Activated CD4-positive, alpha-beta T cell treated with anti-CD3 and anti-CD28 coated beads, Interleukin-2, amount 50 U/mL, for 24 hours (primary cell): ENCODE measurements at regions not wholly inside any gene's neighbourhood (a gene's known extent, or its start where the extent isn't known, plus 50 kb on each side); places are given as distances from the start of the nearest gene placed in this dataset.
"Not testable (repeated sequence)": the region's sequence is repeated elsewhere in the genome, so short reads cannot be mapped to it uniquely, and the experiment has no call there.

Source experiments
- DNase-seq, 2 donors: peaks; one replicate each; pipeline ENCODE4 v3.0.0-alpha.2; 2020; ENCODE audit warnings: low read depth in 1 of 2, low spot score in 1 of 2

DNA sequence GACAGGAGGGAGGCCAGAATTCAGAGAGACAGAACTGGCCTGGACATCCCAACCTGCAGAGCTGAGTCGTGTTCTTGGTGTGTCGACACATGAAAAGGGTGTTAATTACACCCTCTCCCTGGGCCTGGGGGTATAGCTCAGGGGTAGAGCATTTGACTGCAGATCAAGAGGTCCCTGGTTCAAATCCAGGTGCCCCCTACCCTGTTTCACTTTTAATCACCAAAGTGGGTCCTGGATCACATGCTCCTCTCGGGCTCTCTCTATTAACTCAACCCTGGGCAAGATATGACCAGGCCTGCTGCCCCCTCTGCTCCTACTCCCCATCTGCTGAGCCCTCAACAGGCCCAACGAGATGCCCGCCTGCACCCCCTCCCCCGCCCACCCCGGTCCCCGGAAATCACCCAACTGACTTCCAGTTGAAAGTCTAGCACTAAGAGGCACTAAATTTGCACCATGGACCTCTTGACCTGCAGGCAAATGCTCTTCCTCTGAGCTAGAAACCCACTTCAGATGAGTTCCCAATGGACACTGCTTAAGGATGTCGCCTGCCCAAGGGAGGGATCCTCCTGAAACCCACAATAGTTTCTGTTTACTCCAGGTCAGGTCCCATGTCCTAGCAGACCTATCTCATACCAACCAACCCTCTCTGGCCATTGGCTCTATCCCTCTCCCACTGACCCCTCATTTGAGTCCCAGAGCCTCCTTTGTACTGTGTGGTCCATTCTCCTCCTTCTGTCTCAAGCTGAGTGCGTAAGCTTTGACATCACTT lies 137.6 kb downstream of the ZNF467 start:
- DNase-seq: no peak

DNA sequence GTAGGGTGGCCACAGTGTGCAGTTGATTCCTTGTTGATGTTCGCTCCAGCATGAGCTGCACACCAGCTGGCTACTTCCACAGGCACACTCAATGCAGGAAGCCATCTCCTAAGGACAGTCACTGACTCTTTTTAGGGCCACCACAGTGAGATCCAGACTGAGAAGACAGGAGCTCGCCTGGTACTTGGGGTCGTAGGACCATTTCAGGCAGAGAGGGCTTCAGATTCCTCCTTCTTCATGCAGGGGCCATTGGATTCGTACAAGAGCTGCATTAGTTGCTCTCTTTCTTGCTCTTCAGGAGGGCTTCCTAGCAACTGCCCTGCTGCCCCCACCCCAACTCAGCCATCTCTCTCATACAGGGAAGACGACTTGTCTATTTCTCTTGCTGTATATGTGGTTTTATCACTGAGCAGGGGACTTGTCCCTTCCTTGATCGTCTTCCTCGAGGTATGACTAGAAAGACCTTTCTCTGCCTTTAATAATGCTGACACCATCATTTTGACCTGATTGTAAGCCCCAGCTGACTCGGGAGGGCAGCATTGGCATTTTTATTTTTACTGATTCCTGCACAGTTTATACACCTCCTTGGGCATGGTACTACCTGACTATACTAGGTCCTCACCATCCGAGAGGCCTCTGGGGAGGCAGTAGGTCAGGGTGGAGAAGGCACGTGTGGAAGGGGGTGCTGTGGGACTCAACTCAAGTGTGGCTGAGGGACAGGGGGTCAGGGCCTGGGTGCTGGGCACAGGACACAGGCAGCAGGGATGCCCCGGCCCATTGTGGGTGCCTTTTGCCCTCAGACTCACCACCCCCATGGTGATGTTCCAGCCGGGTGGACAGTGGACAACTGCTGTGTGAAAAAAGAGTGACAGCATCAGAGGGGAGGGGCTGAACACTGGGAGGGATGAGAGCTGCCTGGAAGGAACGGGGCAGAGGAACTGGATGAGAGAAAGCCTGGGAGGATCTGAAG lies 136.7 kb upstream of the ZNF746 start:
- no peak for DNase-seq

DNA sequence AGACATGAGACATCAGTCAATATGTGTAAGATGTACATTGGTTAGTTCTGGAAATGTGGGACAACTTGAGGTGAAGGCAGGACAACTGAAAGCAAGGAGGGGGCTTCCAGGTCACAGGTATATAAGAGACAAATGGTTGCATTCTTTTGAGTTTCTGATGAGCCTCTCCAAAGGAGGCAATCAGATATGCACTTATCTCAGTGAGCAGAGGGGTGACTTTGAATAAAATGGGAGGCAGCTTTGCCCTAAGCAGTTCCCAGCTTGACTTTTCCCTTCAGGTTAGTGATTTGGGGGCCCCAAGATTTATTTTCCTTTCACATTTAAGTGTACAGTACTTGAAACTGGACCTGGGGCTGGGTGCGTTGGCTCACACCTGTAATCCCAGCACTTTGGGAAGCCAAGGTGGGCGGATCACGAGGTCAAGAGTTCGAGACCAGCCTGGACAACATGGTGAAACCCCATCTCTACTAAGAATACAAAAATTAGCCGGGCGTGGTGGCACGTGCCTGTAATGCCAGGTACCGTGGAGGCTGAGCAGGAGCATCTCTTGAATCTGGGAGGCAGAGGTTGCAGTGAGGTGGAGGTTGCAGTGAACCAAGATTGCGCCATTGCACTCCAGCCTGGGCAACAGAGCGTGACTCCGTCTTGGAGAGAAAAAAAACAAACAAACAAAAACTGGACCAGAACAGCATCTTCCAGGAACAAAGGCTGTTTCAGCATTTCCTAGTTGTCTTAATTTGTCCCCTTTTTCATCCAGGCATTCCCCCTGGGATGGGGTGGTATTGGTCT lies 130.9 kb upstream of the ZNF746 start:
- not testable (repeated sequence) for DNase-seq

DNA sequence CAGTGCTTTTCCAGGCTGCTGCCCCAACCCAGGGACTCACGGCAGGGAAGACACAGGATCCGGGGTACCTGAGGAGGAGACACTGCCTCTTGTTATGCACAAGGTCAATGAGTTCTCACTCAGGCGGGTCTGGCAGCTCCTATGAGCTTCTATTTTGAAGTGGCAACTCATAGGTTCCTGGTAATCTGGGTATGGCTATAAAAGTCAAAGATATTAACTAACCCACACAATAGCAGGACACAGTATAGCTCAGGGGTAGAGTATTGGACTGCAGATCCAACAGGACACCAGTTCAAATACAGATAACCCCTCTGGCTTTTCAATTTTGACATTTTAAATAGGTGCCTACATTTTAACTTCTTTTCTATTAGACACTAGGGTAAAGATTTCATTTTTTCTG lies 130.3 kb upstream of the ZNF746 start:
- DNase-seq: no peak

DNA sequence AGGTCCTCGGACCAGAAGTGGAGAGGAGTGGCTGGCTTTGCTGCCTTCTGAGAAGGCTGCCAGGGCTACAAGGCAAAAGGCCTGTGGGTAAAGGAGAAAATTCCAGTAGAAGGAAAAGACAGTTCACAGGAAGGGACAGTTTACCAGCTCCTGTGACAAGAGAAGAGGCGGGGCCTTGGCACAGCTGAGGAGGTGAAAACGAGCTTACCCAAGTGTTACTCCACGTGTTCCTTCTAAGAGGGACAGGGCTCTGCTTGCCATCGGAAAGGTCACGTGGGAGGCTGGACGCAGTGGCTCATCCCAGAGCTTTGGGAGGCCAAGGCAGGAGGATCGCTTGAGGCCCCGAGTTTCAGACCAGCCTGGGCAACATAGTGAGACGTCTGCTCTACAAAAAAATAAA lies 129.4 kb upstream of the ZNF746 start:
- DNase-seq: no peak

DNA sequence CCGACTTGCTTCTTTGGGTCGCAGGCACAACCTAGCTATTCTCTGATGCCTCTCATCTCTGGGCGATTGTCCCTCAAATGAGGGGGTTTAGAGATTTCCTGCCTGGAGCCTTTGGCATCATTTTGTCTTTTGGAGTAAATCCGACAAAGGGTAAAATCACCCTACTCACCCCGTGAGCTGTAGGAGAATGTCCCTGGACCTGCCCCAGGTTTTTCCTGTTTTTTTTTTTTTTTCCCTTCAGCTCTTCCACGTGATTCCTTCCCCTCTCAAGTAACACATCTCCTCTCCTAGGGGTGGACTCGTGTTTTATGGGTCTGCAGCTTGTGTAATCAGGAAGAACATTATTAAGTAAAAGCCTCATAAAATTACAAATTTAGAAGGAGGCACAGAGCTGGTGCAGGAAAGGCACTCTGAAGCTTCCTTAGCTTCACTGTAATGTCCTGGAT lies 128.4 kb upstream of the ZNF746 start:
- no peak for DNase-seq

DNA sequence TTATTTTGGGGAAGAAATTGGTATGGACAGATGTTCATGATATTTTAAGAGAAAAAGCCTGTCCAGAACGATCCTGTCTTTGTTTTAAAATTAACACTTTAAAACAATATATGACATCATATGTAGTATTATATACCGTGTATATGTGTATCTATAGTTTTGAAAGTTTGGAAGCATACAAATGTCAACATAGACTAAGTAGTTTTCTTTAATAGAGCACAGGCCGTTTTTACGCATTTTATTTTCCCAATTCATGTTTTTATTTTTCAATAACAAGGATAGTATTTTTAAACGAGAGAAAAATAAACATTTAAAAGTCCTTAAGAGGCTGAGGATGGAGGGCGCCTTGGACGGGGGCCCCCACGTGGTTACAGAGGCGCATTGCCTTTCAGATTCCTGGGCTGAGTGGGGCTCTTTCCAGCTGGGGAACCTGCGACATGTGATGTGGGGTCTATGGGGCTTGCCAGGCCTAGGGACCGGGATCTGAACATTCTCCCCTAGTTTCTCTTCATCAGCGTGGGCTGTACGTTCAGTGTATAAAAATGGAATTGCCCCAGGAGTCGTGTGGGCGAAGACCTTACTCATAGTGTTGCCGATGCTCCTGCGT lies 127.8 kb upstream of the ZNF746 start:
- peak; percentile 24 to 51 for DNase-seq

DNA sequence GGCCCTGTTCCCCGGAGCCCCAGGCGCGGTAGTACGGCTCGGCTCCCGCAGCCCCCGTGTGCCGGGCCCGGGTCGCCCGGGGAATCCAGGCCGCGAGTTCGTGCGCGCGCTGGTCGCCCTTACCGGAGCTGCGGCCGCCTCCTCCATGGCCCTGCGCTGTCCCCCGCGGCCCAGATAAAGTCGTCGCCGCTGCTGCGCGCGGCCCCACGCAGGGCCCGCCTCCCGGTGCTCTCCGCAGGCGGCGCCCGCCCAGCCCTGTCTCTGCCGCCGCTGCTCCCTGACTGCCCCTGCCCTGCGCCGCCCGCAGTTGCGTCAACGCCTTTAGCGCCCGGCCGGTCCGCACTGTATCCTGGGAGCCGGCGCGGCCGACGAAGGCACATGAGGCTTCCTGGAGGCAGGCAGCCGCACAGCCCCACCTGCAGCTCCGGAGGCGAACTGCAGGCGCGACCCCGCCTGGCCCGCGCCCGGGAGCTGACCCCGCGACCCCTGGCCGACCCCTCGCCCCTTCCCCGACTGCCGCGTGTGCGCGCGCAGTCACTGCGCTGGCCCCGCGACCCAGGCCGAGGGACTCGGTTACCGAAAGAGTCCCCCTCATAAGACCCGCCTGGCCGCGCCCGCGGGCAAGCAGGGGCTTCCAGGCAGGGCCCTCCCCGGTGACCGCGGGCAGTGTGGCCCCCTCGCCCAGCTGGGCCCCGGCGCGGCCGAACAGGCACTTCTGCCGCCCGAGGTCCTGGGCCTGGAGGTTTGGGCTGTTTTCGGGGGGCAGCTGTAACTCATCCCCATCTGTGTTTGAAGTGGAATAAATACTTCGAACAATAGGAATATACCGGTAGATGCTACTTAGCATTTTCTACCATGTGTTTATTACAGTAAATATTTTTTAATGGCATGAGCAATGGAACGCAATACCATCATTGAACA lies 127.1 kb upstream of the ZNF746 start:
- DNase-seq: peak; percentile 77 to 87

DNA sequence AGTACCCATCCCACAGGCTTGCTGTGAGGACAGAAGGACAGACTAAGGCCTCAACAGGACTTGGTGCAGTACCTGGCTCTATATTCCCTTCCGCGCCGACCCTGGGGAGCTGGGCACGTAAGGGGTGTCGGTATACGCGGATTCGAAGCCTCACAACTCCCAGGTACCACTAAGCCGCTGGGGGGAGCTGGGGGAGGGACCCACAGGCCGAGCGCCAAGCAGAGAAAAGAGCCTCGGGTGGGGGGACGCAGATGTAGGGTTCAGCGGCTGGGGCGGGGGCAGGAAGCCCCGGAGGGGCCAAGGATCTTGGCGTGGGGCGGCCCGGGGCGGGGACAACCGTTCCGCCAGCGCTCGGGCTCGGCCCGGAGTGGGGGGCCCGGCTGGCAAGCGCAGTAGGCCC lies 126.4 kb upstream of the ZNF746 start:
- DNase-seq: peak in 1 of 2 donors; percentile 15

DNA sequence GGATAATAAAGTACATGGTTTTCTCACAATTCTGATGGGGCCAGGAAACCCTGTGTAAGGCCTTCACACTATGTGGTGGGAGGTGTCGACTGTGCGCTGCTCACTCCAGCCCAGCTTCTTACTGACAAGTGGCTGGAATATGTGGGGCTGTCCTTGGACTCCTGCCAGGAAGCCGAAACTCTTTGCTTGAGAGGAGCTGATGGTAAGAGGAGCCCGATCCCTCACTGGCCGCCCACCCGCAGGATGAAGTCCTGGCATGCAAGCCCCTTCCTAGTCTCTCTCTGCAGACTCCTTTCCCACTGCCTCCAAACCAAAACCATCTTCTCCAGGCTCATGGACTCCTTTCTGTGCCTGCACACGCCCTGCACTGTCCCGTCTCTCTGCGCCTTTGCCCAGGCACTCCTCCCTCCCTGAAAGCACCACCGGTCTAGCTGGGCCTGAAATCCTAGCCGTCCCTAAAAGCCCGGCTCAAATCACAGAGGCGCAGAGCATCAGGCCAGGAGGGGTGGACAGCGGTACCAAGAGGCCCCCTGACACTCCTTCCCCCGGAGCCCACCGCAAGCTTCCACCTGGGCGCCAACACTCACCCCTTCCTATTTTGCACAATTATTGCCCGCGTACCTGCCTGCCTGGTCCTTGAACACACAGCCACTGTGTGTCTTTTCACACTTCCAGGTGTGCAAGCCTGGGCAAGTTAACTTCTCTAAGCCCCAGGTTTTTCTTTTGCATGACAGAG lies 125.8 kb upstream of the ZNF746 start:
- not testable (repeated sequence) for DNase-seq

DNA sequence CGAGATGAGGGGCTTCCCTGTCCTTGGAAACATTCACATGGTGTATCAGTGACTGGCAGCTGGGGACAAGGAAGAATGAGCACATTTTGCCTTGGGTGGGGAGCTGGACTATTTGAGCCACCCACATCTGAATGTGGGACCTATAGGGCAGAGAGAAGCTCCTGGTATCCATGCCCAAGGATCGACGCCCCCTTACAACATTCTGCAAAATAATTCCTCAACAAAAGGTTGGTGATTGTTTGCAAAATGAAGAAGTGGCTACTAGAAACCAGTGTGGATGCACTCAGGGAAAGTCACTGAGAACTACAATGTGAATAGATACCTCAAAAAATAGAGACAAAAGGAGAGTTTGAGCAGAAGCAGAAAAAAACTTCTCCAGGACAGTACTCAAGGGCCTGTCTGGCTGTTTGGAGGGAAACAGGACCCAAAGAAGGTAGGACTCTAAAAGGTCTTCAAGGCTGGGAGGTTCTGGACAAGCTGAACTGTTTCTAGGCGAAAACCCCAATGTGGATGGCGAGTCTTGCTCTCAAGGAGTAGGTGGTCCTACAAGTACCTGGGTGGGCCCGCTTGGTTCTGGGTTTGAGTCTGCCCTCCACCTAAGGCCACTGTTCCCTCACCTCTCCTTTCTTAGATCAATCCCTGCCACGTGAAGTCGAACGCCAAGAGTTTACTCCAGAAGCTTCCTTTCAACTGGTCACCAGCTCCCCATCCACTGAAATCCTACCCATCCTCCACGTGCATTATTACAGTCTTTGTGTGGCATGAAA lies 125.0 kb upstream of the ZNF746 start:
- no peak for DNase-seq

DNA sequence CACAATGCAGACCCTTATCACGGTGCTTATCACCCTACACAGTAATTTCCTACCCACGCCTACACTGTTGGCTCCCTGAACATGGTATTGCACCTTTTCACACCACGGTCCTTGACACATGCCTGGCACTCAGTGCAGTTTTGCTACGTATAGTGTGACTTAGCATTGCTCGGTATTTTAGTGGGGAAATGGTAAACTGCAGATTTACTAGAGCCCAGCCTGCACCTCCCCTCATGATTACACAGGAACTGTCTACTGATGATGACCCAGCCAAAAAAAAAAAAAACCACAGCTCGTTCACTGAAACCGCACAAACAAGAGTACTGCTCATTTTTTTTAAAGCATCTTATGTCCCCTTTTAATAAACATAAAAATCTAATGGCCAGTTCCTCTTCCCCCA lies 124.2 kb upstream of the ZNF746 start:
- no peak for DNase-seq

DNA sequence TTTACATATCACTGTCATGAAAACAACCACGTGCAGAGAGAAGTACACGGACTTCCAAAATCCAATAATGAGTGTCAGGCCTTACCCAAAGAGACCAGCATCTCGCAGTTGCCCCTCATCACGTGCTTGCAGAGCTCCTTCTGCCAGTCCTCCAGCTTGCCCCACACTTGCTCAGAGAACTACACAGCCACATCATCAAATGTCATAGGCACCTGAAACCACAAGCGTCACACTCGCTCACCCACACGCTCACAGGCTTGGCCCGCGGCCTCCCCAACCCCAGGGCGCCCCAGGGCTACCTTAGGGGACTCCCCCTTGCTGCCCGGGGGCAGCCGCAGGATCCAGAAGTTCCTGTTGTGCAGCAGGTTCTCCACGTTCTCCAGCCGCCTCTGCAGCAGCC lies 123.4 kb upstream of the ZNF746 start:
- peak in 1 of 2 donors; percentile 52 for DNase-seq

DNA sequence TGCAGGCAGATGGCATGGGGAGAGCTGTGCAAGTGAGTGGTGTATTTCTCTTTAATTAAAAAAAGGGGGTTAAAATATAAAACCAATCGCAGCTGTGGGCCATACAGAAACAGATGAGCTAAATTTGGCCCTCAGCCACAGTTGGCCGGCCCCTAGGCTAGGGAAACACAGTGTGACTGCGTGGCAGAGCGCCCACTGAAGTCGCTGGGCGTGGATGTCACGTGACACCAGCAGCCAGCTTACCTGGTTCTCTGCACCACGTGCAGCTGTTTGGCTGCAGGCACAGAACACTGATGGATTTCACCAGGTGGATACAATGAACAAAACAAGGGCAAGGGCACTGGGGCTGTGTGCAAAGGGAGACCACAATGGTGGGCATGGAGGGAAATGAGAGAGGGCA lies 119.3 kb upstream of the ZNF746 start:
- DNase-seq: no peak

DNA sequence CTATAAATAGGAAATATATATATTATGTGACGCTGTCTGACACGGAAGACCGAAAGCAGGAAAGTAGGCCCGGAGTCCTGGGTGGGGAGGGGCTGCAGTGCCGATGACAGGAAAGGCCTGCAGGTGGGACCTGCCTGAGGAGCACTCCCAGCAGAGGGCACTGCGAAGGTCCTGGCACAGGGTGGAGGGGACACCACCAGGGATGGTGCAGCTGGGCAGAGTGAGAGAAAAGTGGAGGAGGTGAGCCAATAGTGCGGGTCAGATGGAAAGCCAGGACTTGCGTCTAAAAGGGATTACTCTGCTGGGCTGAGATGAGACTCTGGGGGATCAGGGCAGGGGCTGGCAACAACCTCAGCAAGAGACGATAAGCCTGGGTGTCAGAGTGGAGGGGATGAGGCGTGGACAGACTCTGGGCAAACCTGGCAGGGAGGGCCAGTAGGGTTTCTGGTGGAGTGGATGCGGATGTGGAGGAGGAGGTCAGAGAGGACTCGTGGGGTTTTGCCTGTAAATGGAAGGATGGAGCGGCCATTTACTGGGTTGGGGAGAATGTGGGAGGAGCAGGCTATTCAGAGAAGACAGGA lies 118.2 kb upstream of the ZNF746 start:
- no peak for DNase-seq

DNA sequence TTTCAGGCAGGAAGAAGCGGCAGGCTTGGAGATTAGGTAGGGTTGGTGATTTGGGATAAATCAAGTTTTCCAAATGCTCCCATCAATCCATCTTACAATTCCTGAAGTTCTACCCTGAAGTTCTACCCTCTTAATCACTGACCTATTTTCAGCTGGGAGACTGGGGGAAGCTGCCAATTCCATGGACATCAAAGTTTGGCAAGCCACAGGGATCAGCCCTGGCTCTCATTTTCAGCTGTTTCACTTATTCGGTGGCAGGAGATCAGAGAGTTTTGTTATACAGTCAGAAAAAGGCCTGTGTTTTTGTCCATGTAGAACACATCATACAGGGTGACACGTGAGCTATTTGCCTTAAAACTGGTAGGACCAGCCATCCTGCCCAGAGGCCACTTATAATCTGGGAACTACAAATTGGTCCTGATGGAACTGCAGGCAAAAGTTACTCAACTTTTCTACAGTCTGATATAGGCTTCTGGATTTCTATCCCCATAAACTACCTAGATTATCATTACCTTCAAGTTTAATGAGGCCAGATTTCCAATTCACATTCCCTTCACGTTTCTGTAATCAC lies 112.9 kb upstream of the ZNF746 start:
- DNase-seq: no peak

DNA sequence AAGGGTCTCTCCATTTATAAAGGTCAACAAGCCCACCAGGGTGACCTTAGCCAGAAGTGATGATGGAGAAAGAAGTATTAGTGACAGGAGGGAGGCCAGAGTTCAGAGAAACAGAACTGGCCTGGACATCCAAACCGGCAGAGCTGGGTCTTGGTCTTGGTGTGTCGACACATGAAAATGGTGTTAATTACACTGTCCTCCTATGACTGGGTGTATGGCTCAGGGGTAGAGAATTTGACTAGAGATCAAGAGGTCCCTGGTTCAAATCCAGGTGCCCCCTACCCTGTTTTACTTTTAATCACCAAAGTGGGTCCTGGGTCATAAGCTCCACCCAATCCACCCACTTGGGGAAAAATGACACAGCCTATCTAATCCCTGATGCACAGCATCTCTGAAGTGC lies 110.6 kb upstream of the ZNF746 start:
- DNase-seq: no peak

DNA sequence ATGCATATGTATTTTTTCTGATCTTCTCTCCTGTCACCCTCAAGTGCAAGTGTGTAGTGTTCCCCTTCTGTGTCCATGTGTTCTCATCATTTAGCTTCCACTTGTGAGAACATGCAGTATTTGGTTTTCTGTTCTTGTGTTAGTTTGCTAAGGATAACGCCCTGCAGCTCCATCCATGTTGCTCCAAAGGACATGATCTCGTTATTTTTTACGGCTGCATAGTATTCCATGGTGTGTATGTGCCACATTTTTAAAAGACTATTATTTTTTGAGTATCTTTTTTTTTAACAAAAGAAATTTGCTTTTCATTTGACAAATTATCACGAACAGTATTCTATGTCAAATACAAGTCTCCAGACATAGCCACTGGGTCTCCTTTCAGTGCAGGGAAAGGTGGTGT lies 110.1 kb upstream of the ZNF746 start:
- no peak for DNase-seq
